ENCODE measurements at regions not wholly inside any gene's neighbourhood (a gene's known extent, or its start where the extent isn't known, plus 50 kb on each side); places are given as distances from the start of the nearest gene placed in this dataset.

DNA sequence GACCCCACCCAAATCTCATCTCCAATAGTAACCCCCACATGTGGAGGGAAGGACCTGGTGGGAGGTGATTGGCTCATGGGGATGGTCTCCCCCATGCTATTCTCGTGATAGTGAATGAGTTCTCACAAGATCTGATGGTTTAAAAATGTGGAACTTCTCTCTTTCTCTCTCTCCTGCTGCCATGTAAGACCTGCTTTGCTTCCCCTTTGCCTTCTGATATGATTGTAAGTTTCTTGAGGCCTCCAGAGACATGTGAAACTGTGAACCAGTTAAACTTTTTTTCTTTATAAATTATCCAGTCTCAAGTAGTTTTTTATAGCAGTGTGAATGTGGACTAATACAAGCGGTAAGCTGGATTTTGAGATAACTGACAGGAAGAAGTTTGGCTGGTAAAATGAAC is 60.3 kb upstream of the MBNL1 start:
- TF ChIP-seq, protein P1, sequence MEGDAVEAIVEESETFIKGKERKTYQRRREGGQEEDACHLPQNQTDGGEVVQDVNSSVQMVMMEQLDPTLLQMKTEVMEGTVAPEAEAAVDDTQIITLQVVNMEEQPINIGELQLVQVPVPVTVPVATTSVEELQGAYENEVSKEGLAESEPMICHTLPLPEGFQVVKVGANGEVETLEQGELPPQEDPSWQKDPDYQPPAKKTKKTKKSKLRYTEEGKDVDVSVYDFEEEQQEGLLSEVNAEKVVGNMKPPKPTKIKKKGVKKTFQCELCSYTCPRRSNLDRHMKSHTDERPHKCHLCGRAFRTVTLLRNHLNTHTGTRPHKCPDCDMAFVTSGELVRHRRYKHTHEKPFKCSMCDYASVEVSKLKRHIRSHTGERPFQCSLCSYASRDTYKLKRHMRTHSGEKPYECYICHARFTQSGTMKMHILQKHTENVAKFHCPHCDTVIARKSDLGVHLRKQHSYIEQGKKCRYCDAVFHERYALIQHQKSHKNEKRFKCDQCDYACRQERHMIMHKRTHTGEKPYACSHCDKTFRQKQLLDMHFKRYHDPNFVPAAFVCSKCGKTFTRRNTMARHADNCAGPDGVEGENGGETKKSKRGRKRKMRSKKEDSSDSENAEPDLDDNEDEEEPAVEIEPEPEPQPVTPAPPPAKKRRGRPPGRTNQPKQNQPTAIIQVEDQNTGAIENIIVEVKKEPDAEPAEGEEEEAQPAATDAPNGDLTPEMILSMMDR (IDR thresholded peaks at IDR 0.05; ENCODE audit: low read depth, low read length, missing input control): no peak
- no peak for TF ChIP-seq YY1 (IDR thresholded peaks at IDR 0.05)
- no peak for TF ChIP-seq RAD21 (IDR thresholded peaks at IDR 0.05)
- TF ChIP-seq SP1 (IDR thresholded peaks at IDR 0.05): no peak
- TF ChIP-seq GABPA (IDR thresholded peaks at IDR 0.05 in 1 of 2, conservative IDR thresholded peaks at IDR 0.05 in 1 of 2): no peak
- no peak for TF ChIP-seq TAF1 (conservative IDR thresholded peaks at IDR 0.05)
- TF ChIP-seq, protein P2, sequence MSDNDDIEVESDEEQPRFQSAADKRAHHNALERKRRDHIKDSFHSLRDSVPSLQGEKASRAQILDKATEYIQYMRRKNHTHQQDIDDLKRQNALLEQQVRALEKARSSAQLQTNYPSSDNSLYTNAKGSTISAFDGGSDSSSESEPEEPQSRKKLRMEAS (IDR thresholded peaks at IDR 0.05): no peak
- TF ChIP-seq, protein P3, sequence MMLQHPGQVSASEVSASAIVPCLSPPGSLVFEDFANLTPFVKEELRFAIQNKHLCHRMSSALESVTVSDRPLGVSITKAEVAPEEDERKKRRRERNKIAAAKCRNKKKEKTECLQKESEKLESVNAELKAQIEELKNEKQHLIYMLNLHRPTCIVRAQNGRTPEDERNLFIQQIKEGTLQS (IDR thresholded peaks at IDR 0.05): no peak
- TF ChIP-seq, protein P4, sequence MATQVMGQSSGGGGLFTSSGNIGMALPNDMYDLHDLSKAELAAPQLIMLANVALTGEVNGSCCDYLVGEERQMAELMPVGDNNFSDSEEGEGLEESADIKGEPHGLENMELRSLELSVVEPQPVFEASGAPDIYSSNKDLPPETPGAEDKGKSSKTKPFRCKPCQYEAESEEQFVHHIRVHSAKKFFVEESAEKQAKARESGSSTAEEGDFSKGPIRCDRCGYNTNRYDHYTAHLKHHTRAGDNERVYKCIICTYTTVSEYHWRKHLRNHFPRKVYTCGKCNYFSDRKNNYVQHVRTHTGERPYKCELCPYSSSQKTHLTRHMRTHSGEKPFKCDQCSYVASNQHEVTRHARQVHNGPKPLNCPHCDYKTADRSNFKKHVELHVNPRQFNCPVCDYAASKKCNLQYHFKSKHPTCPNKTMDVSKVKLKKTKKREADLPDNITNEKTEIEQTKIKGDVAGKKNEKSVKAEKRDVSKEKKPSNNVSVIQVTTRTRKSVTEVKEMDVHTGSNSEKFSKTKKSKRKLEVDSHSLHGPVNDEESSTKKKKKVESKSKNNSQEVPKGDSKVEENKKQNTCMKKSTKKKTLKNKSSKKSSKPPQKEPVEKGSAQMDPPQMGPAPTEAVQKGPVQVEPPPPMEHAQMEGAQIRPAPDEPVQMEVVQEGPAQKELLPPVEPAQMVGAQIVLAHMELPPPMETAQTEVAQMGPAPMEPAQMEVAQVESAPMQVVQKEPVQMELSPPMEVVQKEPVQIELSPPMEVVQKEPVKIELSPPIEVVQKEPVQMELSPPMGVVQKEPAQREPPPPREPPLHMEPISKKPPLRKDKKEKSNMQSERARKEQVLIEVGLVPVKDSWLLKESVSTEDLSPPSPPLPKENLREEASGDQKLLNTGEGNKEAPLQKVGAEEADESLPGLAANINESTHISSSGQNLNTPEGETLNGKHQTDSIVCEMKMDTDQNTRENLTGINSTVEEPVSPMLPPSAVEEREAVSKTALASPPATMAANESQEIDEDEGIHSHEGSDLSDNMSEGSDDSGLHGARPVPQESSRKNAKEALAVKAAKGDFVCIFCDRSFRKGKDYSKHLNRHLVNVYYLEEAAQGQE (IDR thresholded peaks at IDR 0.05): no peak
- no peak for TF ChIP-seq FOXA1 (IDR thresholded peaks at IDR 0.05)
- no peak for TF ChIP-seq JUND (IDR thresholded peaks at IDR 0.05)
- TF ChIP-seq, protein P5, sequence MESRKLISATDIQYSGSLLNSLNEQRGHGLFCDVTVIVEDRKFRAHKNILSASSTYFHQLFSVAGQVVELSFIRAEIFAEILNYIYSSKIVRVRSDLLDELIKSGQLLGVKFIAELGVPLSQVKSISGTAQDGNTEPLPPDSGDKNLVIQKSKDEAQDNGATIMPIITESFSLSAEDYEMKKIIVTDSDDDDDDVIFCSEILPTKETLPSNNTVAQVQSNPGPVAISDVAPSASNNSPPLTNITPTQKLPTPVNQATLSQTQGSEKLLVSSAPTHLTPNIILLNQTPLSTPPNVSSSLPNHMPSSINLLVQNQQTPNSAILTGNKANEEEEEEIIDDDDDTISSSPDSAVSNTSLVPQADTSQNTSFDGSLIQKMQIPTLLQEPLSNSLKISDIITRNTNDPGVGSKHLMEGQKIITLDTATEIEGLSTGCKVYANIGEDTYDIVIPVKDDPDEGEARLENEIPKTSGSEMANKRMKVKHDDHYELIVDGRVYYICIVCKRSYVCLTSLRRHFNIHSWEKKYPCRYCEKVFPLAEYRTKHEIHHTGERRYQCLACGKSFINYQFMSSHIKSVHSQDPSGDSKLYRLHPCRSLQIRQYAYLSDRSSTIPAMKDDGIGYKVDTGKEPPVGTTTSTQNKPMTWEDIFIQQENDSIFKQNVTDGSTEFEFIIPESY (IDR thresholded peaks at IDR 0.05): no peak
